ENCODE measurements at regions not wholly inside any gene's neighbourhood (a gene's known extent, or its start where the extent isn't known, plus 50 kb on each side); places are given as distances from the start of the nearest gene placed in this dataset.

- ATAC-seq (no peak), DNase-seq (no peak)
- no peak for TF ChIP-seq CTCF (IDR thresholded peaks at IDR 0.05)
- no peak overlapping the region for H3K4me3 ChIP-seq
- no peak overlapping the region for H3K27ac ChIP-seq
- intact Hi-C loops (cut with DNase I), result no loop called here
- H3K9me3 ChIP-seq, result no peaks in the 10 kb centered on the region
- H3K27me3 ChIP-seq (ENCODE audit: low read depth), result no peaks in the 10 kb centered on the region
- H3K4me1 ChIP-seq, result no peaks in the 10 kb centered on the region
- no peaks in the 10 kb centered on the region for H3K36me3 ChIP-seq
Measured at GRCh38 chr9:28389411-28389810, 816.1 kb upstream of the C9orf72 start.

- Histone ChIP-seq H3K27ac (no peak overlapping the region), H3K4me3 (no peak overlapping the region), H3K36me3 (no peaks in the 10 kb centered on the region), H3K27me3 (ENCODE audit: low read depth) (no peaks in the 10 kb centered on the region), H3K4me1 (no peaks in the 10 kb centered on the region), H3K9me3 (no peaks in the 10 kb centered on the region)
- TF ChIP-seq CTCF (IDR thresholded peaks at IDR 0.05), result no peak
- no peak for DNase-seq
- intact Hi-C loops (cut with DNase I), result no loop called here
- ATAC-seq, result no peak
Measured at GRCh38 chr9:28394774-28395173, 821.5 kb upstream of the C9orf72 start.

GRCh38 chr9:28396058-28396457 lies 822.8 kb upstream of the C9orf72 start:
- Histone ChIP-seq H3K9me3 (no peaks in the 10 kb centered on the region), H3K27me3 (ENCODE audit: low read depth) (no peaks in the 10 kb centered on the region), H3K36me3 (no peaks in the 10 kb centered on the region), H3K4me3 (no peak overlapping the region), H3K27ac (no peak overlapping the region), H3K4me1 (no peaks in the 10 kb centered on the region)
- DNase-seq (no peak), ATAC-seq (no peak)
- intact Hi-C loops (cut with DNase I), result no loop called here
- TF ChIP-seq CTCF (IDR thresholded peaks at IDR 0.05), result no peak

GRCh38 chr9:28407351-28407750 lies 834.1 kb upstream of the C9orf72 start:
- Histone ChIP-seq H3K4me1 (no peaks in the 10 kb centered on the region), H3K36me3 (no peaks in the 10 kb centered on the region), H3K27me3 (ENCODE audit: low read depth) (no peaks in the 10 kb centered on the region), H3K9me3 (no peaks in the 10 kb centered on the region), H3K4me3 (no peak overlapping the region), H3K27ac (no peak overlapping the region)
- ATAC-seq (no peak), DNase-seq (no peak)
- no peak for TF ChIP-seq CTCF (IDR thresholded peaks at IDR 0.05)
- intact Hi-C loops (cut with DNase I), result no loop called here

GRCh38 chr9:28409919-28410318 lies 836.6 kb upstream of the C9orf72 start:
- intact Hi-C loops (cut with DNase I), result no loop called here
- Histone ChIP-seq H3K27ac (no peak overlapping the region), H3K27me3 (ENCODE audit: low read depth) (no peaks in the 10 kb centered on the region), H3K4me3 (no peak overlapping the region), H3K9me3 (no peaks in the 10 kb centered on the region), H3K4me1 (no peaks in the 10 kb centered on the region), H3K36me3 (no peaks in the 10 kb centered on the region)
- ATAC-seq (no peak), DNase-seq (no peak)
- TF ChIP-seq CTCF (IDR thresholded peaks at IDR 0.05), result no peak

GRCh38 chr9:28410411-28410810 lies 837.1 kb upstream of the C9orf72 start:
- no peaks in the 10 kb centered on the region for H3K27me3 ChIP-seq (ENCODE audit: low read depth)
- no peaks in the 10 kb centered on the region for H3K4me1 ChIP-seq
- DNase-seq (no peak), ATAC-seq (no peak)
- H3K4me3 ChIP-seq, result no peak overlapping the region
- no peaks in the 10 kb centered on the region for H3K36me3 ChIP-seq
- intact Hi-C loops (cut with DNase I), result no loop called here
- no peaks in the 10 kb centered on the region for H3K9me3 ChIP-seq
- TF ChIP-seq CTCF (IDR thresholded peaks at IDR 0.05), result no peak
- no peak overlapping the region for H3K27ac ChIP-seq
